PC-9 (cell line): ENCODE measurements at regions not wholly inside any gene's neighbourhood (a gene's known extent, or its start where the extent isn't known, plus 50 kb on each side); places are given as distances from the start of the nearest gene placed in this dataset.

Experiments used
- BruUV-seq: library from RNA; stranded (reverse); fragments of 400-500 nt; replicated peaks from 2 replicates; lab custom pipeline; 2021; lab: Mats Ljungman, UMichigan
- CTCF ChIA-PET: fragments of 300-600 bp; sonication (Branson Sonifier 250); formaldehyde crosslinking; loops from one replicate; lab custom pipeline; 2022; ENCODE audit warnings: antibody characterized with exemption; lab: Charles Lee
- POLR2A ChIA-PET: fragments of 300-600 bp; sonication (Branson Sonifier 250); formaldehyde crosslinking; loops from one replicate; lab custom pipeline; 2022; ENCODE audit warnings: antibody characterized with exemption; ENCODE audit not compliant: unreplicated experiment; lab: Charles Lee
- DNase-seq, 2 experiments: peaks; one replicate each; pipeline versions ENCODE4 v3.0.0 to v3.0.0-alpha.2; 2015 to 2022; ENCODE audit warnings: mixed read lengths in 1 of 2
- H2AFZ ChIP-seq: fragments of 200-600 bp; sonication (generic); 2 replicates; pipeline ENCODE4 v1.8.1; 2017; ENCODE audit warnings: antibody characterized with exemption
- H3F3A ChIP-seq: fragments of 200-600 bp; sonication (generic); 2 replicates; pipeline ENCODE4 v1.8.1; 2017; ENCODE audit warnings: antibody characterized with exemption, mild to moderate bottlenecking, low read depth; ENCODE audit not compliant: insufficient read depth
- H3K27ac ChIP-seq: fragments of 200-600 bp; sonication (generic); 2 replicates; pipeline ENCODE4 v1.6.1; 2016; ENCODE audit warnings: mixed run types
- H3K27me3 ChIP-seq: fragments of 200-600 bp; sonication (generic); 2 replicates; pipeline ENCODE4 v1.6.1; 2016; ENCODE audit warnings: low read depth, mixed run types; ENCODE audit not compliant: insufficient read depth
- H3K36me3 ChIP-seq: fragments of 200-600 bp; sonication (generic); 2 replicates; pipeline ENCODE4 v1.6.1; 2016; ENCODE audit warnings: low read depth, mixed run types
- H3K4me1 ChIP-seq: fragments of 200-600 bp; sonication (generic); replicated peaks from 2 replicates; pipeline ENCODE4 v1.6.1; 2016; ENCODE audit warnings: mixed run types; ENCODE audit not compliant: insufficient read depth
- H3K4me2 ChIP-seq: fragments of 200-600 bp; sonication (generic); 2 replicates; pipeline ENCODE4 v1.6.1; 2017; ENCODE audit warnings: mixed run types
- H3K4me3 ChIP-seq: fragments of 200-600 bp; sonication (generic); 2 replicates; pipeline ENCODE4 v1.6.1; 2016; ENCODE audit warnings: mixed run types
- H3K79me2 ChIP-seq: fragments of 200-600 bp; sonication (generic); 2 replicates; pipeline ENCODE4 v1.6.1; 2017; ENCODE audit warnings: low read depth, mixed run types
- H3K9me2 ChIP-seq: fragments of 200-600 bp; sonication (generic); 2 replicates; pipeline ENCODE4 v1.8.1; 2017; ENCODE audit warnings: mild to moderate bottlenecking; ENCODE audit not compliant: insufficient read depth
- H3K9me3 ChIP-seq: fragments of 200-600 bp; sonication (generic); 2 replicates; pipeline ENCODE4 v1.8.1; 2016; ENCODE audit warnings: low read depth; ENCODE audit not compliant: insufficient read depth
- H4K20me1 ChIP-seq: fragments of 200-600 bp; sonication (generic); 2 replicates; pipeline ENCODE4 v1.8.1; 2017; ENCODE audit not compliant: insufficient read depth
- CTCF ChIP-seq: fragments of 200-600 bp; sonication (generic); conservative IDR thresholded peaks from 2 replicates; pipeline ENCODE4 v1.6.1; 2017; ENCODE audit warnings: mixed run types, antibody characterized with exemption, mild to moderate bottlenecking, moderate library complexity
- EZH2 ChIP-seq: fragments of 200-600 bp; sonication (generic); IDR thresholded peaks from 2 replicates; pipeline ENCODE4 v1.8.0; 2017; ENCODE audit warnings: antibody characterized with exemption, low read depth
- intact Hi-C: fragments of 100-400 bp; cut with micrococcal nuclease; formaldehyde crosslinking; loops from one replicate; pipeline ENCODE4 v1.10.0; 2022; ENCODE audit not compliant: unreplicated experiment

GRCh38 chr13:39909634-39910033 lies 254.2 kb downstream of the COG6 start:
- Histone ChIP-seq H3K4me3 (no peak overlapping the region), H3K4me2 (no peak overlapping the region), H3F3A (no peaks in the 10 kb centered on the region), H3K79me2 (no peaks in the 10 kb centered on the region), H2AFZ (no peak overlapping the region), H3K27ac (no peak overlapping the region), H3K27me3 (no peaks in the 10 kb centered on the region), H3K36me3 (no peaks in the 10 kb centered on the region), H3K9me3 (no peaks in the 10 kb centered on the region), H3K4me1 (no peaks in the 10 kb centered on the region), H4K20me1 (no peaks in the 10 kb centered on the region), H3K9me2 (no peaks in the 10 kb centered on the region)
- no peak for DNase-seq
- ChIA-PET CTCF (no interaction called here), POLR2A (no interaction called here)
- BruUV-seq, result no TSS peak
- TF ChIP-seq CTCF (no peak), EZH2 (no peak)
- intact Hi-C loops, result no loop called here

DNA sequence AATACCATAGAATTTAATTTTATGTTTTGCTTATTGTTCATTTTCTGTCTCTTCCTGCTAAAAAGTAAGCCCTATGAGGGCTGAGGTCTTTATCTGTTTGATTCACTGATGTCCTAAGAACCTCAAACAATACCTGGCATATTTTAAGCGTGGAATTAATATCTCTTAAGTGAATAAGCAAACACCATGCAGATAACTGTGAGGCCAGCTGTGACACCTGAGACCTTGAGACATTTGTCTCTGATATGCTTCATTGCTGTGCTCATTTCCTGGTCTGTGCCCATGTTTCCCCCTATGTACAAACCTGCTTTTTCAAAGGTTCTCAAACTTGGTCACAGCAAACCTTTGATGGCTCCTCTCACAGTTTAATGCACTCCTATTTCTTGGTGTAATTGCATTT lies 254.6 kb downstream of the COG6 start:
- Histone ChIP-seq H3K4me3 (no peak overlapping the region), H3K79me2 (no peaks in the 10 kb centered on the region), H3K9me3 (no peaks in the 10 kb centered on the region), H3K36me3 (no peaks in the 10 kb centered on the region), H4K20me1 (no peaks in the 10 kb centered on the region), H3K4me2 (no peak overlapping the region), H3F3A (no peaks in the 10 kb centered on the region), H2AFZ (no peak overlapping the region), H3K4me1 (no peaks in the 10 kb centered on the region), H3K27me3 (no peaks in the 10 kb centered on the region), H3K27ac (no peak overlapping the region), H3K9me2 (no peaks in the 10 kb centered on the region)
- ChIA-PET POLR2A (no interaction called here), CTCF (no interaction called here)
- intact Hi-C loops, result no loop called here
- no peak for TF ChIP-seq EZH2
- TF ChIP-seq CTCF, result no peak
- no peak for DNase-seq
- BruUV-seq, result no TSS peak

DNA sequence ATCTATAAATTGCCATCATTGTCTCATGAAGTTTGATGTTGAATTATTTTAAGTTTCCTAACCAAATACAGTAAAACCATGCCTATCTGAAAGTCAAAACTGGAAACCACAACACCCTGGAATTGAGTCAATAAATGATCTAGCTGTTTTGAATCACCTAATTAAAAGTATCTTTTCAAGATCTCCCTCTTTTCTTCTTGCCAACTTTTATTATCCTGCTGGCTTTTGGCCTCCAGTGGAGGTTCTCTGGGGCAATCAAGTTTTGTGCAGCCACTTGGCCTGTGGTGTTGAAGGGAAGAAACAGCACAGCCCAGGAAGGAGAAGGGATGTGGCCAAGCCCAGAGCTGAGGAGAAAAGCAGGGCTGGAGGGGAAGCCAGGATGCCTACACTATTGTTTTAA lies 255.4 kb downstream of the COG6 start:
- Histone ChIP-seq H3K79me2 (no peaks in the 10 kb centered on the region), H3K4me1 (no peaks in the 10 kb centered on the region), H4K20me1 (no peaks in the 10 kb centered on the region), H3K36me3 (no peaks in the 10 kb centered on the region), H3K27ac (no peak overlapping the region), H2AFZ (no peak overlapping the region), H3F3A (no peaks in the 10 kb centered on the region), H3K9me2 (no peaks in the 10 kb centered on the region), H3K9me3 (no peaks in the 10 kb centered on the region), H3K27me3 (no peaks in the 10 kb centered on the region), H3K4me3 (no peak overlapping the region), H3K4me2 (no peak overlapping the region)
- ChIA-PET POLR2A (no interaction called here), CTCF (no interaction called here)
- intact Hi-C loops, result no loop called here
- TF ChIP-seq EZH2 (no peak), CTCF (no peak)
- no peak for DNase-seq
- BruUV-seq, result no TSS peak
